ENCODE measurements at regions not wholly inside any gene's neighbourhood (a gene's known extent, or its start where the extent isn't known, plus 50 kb on each side); places are given as distances from the start of the nearest gene placed in this dataset.

DNA sequence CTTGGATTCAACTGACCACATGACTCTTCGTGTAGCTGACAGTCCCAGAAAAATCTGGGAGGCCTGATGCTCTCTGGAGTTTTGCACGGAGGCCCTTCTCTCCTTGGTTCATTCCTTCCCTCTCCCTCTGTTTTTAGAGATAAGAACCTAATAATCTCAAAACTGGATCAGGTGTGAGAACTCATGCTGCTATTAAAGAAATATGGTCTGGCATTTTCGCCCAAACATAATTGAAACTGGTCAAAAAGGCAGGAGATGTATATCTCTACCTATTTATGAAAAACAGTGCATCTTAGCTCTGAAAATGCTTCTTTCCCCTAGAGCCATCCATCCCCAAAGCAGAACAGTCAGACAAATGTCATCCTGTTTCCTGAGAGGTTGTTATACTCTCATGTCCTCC, 397.5 kb downstream of the PRELID2 start:
- TF ChIP-seq, protein P1, sequence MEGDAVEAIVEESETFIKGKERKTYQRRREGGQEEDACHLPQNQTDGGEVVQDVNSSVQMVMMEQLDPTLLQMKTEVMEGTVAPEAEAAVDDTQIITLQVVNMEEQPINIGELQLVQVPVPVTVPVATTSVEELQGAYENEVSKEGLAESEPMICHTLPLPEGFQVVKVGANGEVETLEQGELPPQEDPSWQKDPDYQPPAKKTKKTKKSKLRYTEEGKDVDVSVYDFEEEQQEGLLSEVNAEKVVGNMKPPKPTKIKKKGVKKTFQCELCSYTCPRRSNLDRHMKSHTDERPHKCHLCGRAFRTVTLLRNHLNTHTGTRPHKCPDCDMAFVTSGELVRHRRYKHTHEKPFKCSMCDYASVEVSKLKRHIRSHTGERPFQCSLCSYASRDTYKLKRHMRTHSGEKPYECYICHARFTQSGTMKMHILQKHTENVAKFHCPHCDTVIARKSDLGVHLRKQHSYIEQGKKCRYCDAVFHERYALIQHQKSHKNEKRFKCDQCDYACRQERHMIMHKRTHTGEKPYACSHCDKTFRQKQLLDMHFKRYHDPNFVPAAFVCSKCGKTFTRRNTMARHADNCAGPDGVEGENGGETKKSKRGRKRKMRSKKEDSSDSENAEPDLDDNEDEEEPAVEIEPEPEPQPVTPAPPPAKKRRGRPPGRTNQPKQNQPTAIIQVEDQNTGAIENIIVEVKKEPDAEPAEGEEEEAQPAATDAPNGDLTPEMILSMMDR (IDR thresholded peaks at IDR 0.05) = no peak
- no peak for TF ChIP-seq POLR2A (IDR thresholded peaks at IDR 0.05)

All from esophagus squamous epithelium (tissue), 4 donors.